AG09309 (cell line): ENCODE measurements at regions not wholly inside any gene's neighbourhood (a gene's known extent, or its start where the extent isn't known, plus 50 kb on each side); places are given as distances from the start of the nearest gene placed in this dataset.

Experiments used
- DNase-seq: peaks from one replicate; pipeline ENCODE4 v3.0.0-alpha.2; 2010; ENCODE audit warnings: low read depth
- H3K4me3 ChIP-seq: 2 replicates; pipeline ENCODE4 v1.5.1; 2011; ENCODE audit warnings: mild to moderate bottlenecking, low read depth, low read length, moderate library complexity; ENCODE audit not compliant: control insufficient read depth
- TF ChIP-seq, protein P1 (sequence below): IDR thresholded peaks from 2 replicates; pipeline ENCODE4 v1.5.1; 2011; ENCODE audit warnings: mild to moderate bottlenecking, low read depth, low read length, inconsistent platforms; ENCODE audit not compliant: insufficient read depth, control insufficient read depth; ENCODE audit errors: missing control alignments

- DNase-seq: no peak
These were observed 475.3 kb upstream of the ADGRL2 start for GRCh38 chr1:81325397-81325796.

DNA sequence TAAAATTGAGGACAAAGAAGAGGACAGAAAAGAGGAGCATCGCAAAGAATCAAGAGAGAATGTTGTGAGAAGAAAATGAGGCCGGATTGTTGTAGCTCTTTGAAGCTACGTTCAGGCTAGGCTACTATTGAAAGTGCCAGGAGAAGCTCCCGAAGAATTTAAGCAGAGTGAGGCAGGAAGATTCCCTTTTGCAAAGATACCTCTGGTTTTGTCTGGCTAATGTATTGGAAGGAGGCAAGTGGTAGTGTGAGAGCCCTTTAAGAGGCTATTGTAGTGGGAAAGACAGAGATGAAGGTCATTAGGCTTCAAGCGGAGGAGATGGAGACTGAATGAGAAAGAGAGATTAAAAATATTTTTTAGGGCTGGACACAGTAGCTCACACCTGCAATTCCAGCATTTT lies 476.9 kb upstream of the ADGRL2 start:
- TF ChIP-seq, protein P1, sequence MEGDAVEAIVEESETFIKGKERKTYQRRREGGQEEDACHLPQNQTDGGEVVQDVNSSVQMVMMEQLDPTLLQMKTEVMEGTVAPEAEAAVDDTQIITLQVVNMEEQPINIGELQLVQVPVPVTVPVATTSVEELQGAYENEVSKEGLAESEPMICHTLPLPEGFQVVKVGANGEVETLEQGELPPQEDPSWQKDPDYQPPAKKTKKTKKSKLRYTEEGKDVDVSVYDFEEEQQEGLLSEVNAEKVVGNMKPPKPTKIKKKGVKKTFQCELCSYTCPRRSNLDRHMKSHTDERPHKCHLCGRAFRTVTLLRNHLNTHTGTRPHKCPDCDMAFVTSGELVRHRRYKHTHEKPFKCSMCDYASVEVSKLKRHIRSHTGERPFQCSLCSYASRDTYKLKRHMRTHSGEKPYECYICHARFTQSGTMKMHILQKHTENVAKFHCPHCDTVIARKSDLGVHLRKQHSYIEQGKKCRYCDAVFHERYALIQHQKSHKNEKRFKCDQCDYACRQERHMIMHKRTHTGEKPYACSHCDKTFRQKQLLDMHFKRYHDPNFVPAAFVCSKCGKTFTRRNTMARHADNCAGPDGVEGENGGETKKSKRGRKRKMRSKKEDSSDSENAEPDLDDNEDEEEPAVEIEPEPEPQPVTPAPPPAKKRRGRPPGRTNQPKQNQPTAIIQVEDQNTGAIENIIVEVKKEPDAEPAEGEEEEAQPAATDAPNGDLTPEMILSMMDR: no peak
- no peak overlapping the region for H3K4me3 ChIP-seq
- DNase-seq: no peak

More at GRCh38 chr1:81325397-81325796, 475.3 kb upstream of the ADGRL2 start:
- TF ChIP-seq, protein P1: no peak
- H3K4me3 ChIP-seq: no peak overlapping the region

- H3K4me3 ChIP-seq: no peak overlapping the region
These were observed 483.5 kb upstream of the ADGRL2 start for GRCh38 chr1:81317191-81317590.

GRCh38 chr1:81314513-81315233 lies 486.1 kb upstream of the ADGRL2 start:
- no peak for DNase-seq
- TF ChIP-seq, protein P1: no peak
- H3K4me3 ChIP-seq: no peak overlapping the region

More at GRCh38 chr1:81317191-81317590, 483.5 kb upstream of the ADGRL2 start:
- TF ChIP-seq, protein P1: no peak
- DNase-seq: no peak

- H3K4me3 ChIP-seq: no peak overlapping the region
- TF ChIP-seq, protein P1: no peak
- DNase-seq: no peak
These were observed 487.4 kb upstream of the ADGRL2 start for GRCh38 chr1:81313289-81313688.

DNA sequence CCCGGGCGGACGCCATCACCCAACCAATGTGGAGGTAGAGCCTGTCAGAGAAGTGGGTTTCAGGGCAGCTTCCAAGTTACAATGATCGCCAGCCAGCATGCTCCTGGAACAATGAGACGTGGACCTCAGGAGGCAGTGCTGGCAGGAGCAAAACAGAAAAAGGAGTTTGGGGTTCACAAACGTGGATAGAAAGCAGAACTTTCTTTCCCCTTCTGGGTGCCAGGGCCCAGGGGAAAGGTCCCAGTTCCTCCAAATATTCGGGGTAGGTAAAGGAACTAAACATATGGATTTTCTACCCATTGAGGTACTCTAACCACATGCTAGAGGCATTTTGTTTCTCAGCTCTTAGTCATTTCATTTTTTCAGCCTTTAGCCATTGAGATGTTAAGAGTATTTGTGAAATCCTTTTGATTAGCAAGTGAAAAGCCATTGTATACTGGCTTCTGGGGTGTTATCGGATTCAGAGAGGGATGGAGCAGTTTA lies 488.4 kb upstream of the ADGRL2 start:
- DNase-seq: no peak
- TF ChIP-seq, protein P1: no peak
- no peak overlapping the region for H3K4me3 ChIP-seq
